Kidney (tissue), 13 donors: ENCODE measurements at regions not wholly inside any gene's neighbourhood (a gene's known extent, or its start where the extent isn't known, plus 50 kb on each side); places are given as distances from the start of the nearest gene placed in this dataset.

ENCODE experiments used
- DNase-seq, 5 donors: peaks; one replicate each; pipeline ENCODE4 v3.0.0-alpha.2; 2013 to 2020
- FAIRE-seq: peaks from 2 replicates; lab custom pipeline; 2012; peaks lifted over from hg19 to GRCh38; lab: Jason Lieb, UNC
- H3K27ac ChIP-seq, 2 donors: one replicate each; pipeline ENCODE4 v1.7.0; 2013; ENCODE audit warnings: low read depth in 2 of 2, low read length in 2 of 2, inconsistent platforms in 1 of 2
- H3K27me3 ChIP-seq: one replicate; pipeline ENCODE4 v1.7.1; 2013; ENCODE audit warnings: low read length, inconsistent platforms; ENCODE audit not compliant: control insufficient read depth, insufficient read depth
- H3K36me3 ChIP-seq, 3 donors: one replicate each; pipeline versions ENCODE4 v1.7.0 to v1.7.1; 2013; ENCODE audit warnings: low read length in 3 of 3, control low read depth in 1 of 3, inconsistent platforms in 1 of 3; ENCODE audit not compliant: insufficient read depth in 3 of 3, control insufficient read depth in 2 of 3
- H3K4me1 ChIP-seq, 3 donors: one replicate each; pipeline versions ENCODE4 v1.7.0 to v1.7.1; 2013; ENCODE audit warnings: low read length in 3 of 3, inconsistent platforms in 1 of 3, low read depth in 1 of 3; ENCODE audit not compliant: control insufficient read depth in 2 of 3, insufficient read depth in 2 of 3
- H3K4me3 ChIP-seq, 3 donors: one replicate each; pipeline versions ENCODE4 v1.7.0 to v1.8.1; 2013; ENCODE audit warnings: low read length in 3 of 3, control low read depth in 1 of 3, inconsistent platforms in 1 of 3
- H3K9ac ChIP-seq, 3 donors: one replicate each; pipeline versions ENCODE4 v1.7.0 to v1.7.1; 2013; ENCODE audit warnings: low read length in 3 of 3, control low read depth in 1 of 3, inconsistent platforms in 1 of 3
- H3K9me3 ChIP-seq, 3 donors: one replicate each; pipeline versions ENCODE4 v1.7.0 to v1.7.1; 2013; ENCODE audit warnings: low read length in 3 of 3, control low read depth in 1 of 3, inconsistent platforms in 1 of 3; ENCODE audit not compliant: control insufficient read depth in 2 of 3, insufficient read depth in 1 of 3
- CTCF ChIP-seq: IDR thresholded peaks from 3 replicates; pipeline ENCODE4 v1.5.1; 2012; ENCODE audit warnings: mild to moderate bottlenecking, moderate library complexity, borderline replicate concordance; ENCODE audit not compliant: insufficient read depth; ENCODE audit errors: extremely low read depth
- intact Hi-C: fragments of 100-400 bp; cut with DNase I; formaldehyde crosslinking; loops from one replicate; pipeline ENCODE4 v1.11.1; 2022
- donor health status: control.
- donor health status: control.
- donor health status: control.
- donor health status: control.
- donor health status: control.
- donor health status: DM: yes; HTN: yes; CAD: no.
- donor health status: Normal renal cell carcinoma (clear cell type).

- intact Hi-C loops: no loop called here
- H3K27me3 ChIP-seq: no peaks in the 10 kb centered on the region
- no peaks in the 10 kb centered on the region for H3K4me1 ChIP-seq
- H3K27ac ChIP-seq: no peak overlapping the region
- no peak overlapping the region for H3K9ac ChIP-seq
- no peak overlapping the region for H3K4me3 ChIP-seq
- DNase-seq: no peak
- no peaks in the 10 kb centered on the region for H3K9me3 ChIP-seq
- FAIRE-seq: no peak
- no peak for TF ChIP-seq CTCF
- H3K36me3 ChIP-seq: no peaks in the 10 kb centered on the region
Measured at GRCh38 chr2:88892788-88893187, 201.3 kb downstream of the RPIA start.

GRCh38 chr2:88896971-88897370 is 205.5 kb downstream of the RPIA start:
- Histone ChIP-seq H3K9me3 (no peaks in the 10 kb centered on the region), H3K4me1 (no peaks in the 10 kb centered on the region), H3K27ac (no peak overlapping the region), H3K4me3 (no peak overlapping the region), H3K9ac (no peak overlapping the region), H3K36me3 (no peaks in the 10 kb centered on the region), H3K27me3 (no peaks in the 10 kb centered on the region)
- DNase-seq (no peak), FAIRE-seq (no peak)
- intact Hi-C loops: no loop called here
- no peak for TF ChIP-seq CTCF

- Histone ChIP-seq H3K4me1 (no peaks in the 10 kb centered on the region), H3K36me3 (no peaks in the 10 kb centered on the region), H3K9me3 (no peaks in the 10 kb centered on the region), H3K4me3 (no peak overlapping the region), H3K27me3 (no peaks in the 10 kb centered on the region), H3K9ac (no peak overlapping the region), H3K27ac (no peak overlapping the region)
- FAIRE-seq (no peak), DNase-seq (no peak)
- intact Hi-C loops: no loop called here
- no peak for TF ChIP-seq CTCF
Measured at GRCh38 chr2:88897715-88898114, 206.2 kb downstream of the RPIA start.

GRCh38 chr2:88903749-88904353 is 212.4 kb downstream of the RPIA start:
- intact Hi-C loops: no loop called here
- DNase-seq: peak in 3 of 5 donors; percentile 21 to 65 (median 60)
- Histone ChIP-seq H3K4me1 (no peaks in the 10 kb centered on the region), H3K9me3 (no peaks in the 10 kb centered on the region), H3K27ac (no peak overlapping the region), H3K36me3 (no peaks in the 10 kb centered on the region), H3K9ac (no peak overlapping the region), H3K4me3 (no peak overlapping the region), H3K27me3 (no peaks in the 10 kb centered on the region)
- no peak for FAIRE-seq
- peak; percentile 72 for TF ChIP-seq CTCF
